C4-2B (cell line): ENCODE measurements at regions not wholly inside any gene's neighbourhood (a gene's known extent, or its start where the extent isn't known, plus 50 kb on each side); places are given as distances from the start of the nearest gene placed in this dataset.

Experiments
- CTCF ChIP-seq: fragments of 450-650 bp; conservative IDR thresholded peaks from 2 replicates; pipeline ENCODE4 v1.5.1; 2017; ENCODE audit warnings: mild to moderate bottlenecking
- ZFX ChIP-seq: fragments of 450-650 bp; IDR thresholded peaks from 2 replicates; pipeline ENCODE4 v1.6.1; 2017

- no peak for TF ChIP-seq CTCF
- TF ChIP-seq ZFX = no peak
These were observed 106.7 kb downstream of the KIF26A start for GRCh38 chr14:104245075-104245474.
